ENCODE measurements at regions not wholly inside any gene's neighbourhood (a gene's known extent, or its start where the extent isn't known, plus 50 kb on each side); places are given as distances from the start of the nearest gene placed in this dataset.

DNA sequence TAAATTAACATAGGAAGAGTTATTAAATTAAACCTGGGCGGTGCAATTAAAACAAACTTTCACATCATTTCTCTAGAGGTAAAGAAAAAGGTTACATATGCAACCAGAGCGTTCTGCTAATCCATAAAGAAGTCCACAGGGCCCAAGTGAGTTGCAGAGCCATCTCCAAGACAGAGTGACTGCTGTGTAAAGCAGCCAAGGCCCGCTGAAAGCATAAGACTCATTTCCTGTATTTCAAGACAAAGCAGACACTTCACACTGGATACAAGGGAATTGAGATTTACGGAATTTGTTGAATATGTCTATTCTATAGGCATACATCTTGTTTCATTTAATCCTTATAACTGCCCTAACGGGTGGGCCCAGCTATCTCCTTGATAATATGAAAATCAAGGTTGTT, 422.8 kb downstream of the CBLN4 start:
- Histone ChIP-seq H3K27me3 (replicated peaks in 1 of 7) (no peaks in the 10 kb centered on the region), H3K4me1 (no peaks in the 10 kb centered on the region), H3K4me3 (no peak overlapping the region), H3K9me3 (no peaks in the 10 kb centered on the region), H3K27ac (no peak overlapping the region), H3K36me3 (no peaks in the 10 kb centered on the region)
- DNase-seq: no peak
- TF ChIP-seq POLR2AphosphoS5 (IDR thresholded peaks at IDR 0.05): no peak
- TF ChIP-seq, protein P1, sequence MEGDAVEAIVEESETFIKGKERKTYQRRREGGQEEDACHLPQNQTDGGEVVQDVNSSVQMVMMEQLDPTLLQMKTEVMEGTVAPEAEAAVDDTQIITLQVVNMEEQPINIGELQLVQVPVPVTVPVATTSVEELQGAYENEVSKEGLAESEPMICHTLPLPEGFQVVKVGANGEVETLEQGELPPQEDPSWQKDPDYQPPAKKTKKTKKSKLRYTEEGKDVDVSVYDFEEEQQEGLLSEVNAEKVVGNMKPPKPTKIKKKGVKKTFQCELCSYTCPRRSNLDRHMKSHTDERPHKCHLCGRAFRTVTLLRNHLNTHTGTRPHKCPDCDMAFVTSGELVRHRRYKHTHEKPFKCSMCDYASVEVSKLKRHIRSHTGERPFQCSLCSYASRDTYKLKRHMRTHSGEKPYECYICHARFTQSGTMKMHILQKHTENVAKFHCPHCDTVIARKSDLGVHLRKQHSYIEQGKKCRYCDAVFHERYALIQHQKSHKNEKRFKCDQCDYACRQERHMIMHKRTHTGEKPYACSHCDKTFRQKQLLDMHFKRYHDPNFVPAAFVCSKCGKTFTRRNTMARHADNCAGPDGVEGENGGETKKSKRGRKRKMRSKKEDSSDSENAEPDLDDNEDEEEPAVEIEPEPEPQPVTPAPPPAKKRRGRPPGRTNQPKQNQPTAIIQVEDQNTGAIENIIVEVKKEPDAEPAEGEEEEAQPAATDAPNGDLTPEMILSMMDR (IDR thresholded peaks at IDR 0.05 in 8 of 11, conservative IDR thresholded peaks at IDR 0.05 in 3 of 11): no peak
- intact Hi-C loops (cut with DNase I; ENCODE audit: low total_unique reads): no loop called here
- WGBS, 5 donors: 73 to 82% (median 75%) methylated on average over 5 of the region's 5 CpGs

DNA sequence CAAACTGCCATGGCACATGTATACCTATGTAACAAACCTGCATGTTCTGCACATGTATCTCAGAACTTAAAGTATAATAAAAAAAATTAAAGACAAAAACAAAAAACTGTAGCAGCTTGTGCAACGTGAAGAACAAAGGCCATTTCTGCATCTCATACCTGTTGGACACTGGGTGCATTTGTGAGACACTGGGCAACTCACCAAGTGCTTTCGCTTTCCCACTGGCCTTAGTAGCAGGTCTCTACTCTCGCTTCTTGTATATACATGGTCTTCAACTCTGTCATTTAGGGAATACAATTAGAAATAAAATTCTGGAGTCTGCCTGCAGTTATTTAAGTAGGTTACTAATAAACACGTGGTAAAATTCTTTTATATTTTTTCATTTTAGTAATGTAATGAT, 423.8 kb downstream of the CBLN4 start:
- Histone ChIP-seq H3K36me3 (no peaks in the 10 kb centered on the region), H3K4me3 (no peak overlapping the region), H3K27me3 (replicated peaks in 1 of 7) (no peaks in the 10 kb centered on the region), H3K27ac (no peak overlapping the region), H3K4me1 (no peaks in the 10 kb centered on the region), H3K9me3 (no peaks in the 10 kb centered on the region)
- no peak for DNase-seq
- 68 to 90% (median 83%) methylated on average over 4 of the region's 4 CpGs for WGBS, 5 donors
- no peak for TF ChIP-seq POLR2AphosphoS5 (IDR thresholded peaks at IDR 0.05)
- no peak for TF ChIP-seq POLR2A (IDR thresholded peaks at IDR 0.05)
- TF ChIP-seq, protein P1 (IDR thresholded peaks at IDR 0.05 in 8 of 11, conservative IDR thresholded peaks at IDR 0.05 in 3 of 11): no peak
- intact Hi-C loops (cut with DNase I; ENCODE audit: low total_unique reads): no loop called here

DNA sequence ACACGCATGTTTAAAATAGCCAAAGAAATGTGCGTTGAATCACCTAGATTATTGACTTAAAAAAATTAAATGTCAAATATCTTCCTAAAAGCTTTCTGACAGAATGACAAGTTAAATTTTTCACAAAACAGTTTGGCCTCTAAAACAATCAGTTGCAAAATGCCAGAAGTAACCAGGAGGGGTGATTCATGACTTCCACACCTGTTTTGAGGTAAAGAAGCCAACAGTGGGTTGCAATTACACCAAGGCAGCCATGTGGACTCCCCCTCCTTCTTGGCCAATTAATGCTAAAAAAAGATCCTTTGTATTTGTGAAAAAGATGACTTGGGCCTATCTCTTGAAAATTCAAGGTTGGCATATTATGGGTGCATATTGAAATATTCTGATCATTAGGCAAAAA, 424.8 kb downstream of the CBLN4 start:
- TF ChIP-seq POLR2A (IDR thresholded peaks at IDR 0.05): no peak
- TF ChIP-seq, protein P1 (IDR thresholded peaks at IDR 0.05 in 8 of 11, conservative IDR thresholded peaks at IDR 0.05 in 3 of 11): no peak
- no peak for TF ChIP-seq POLR2AphosphoS5 (IDR thresholded peaks at IDR 0.05)
- H3K27ac ChIP-seq: no peak overlapping the region
- H3K4me1 ChIP-seq: no peaks in the 10 kb centered on the region
- WGBS, 5 donors: 45 to 97% (median 71%) methylated on average over 2 of the region's 2 CpGs
- no peaks in the 10 kb centered on the region for H3K36me3 ChIP-seq
- intact Hi-C loops (cut with DNase I; ENCODE audit: low total_unique reads): no loop called here
- no peaks in the 10 kb centered on the region for H3K9me3 ChIP-seq
- H3K4me3 ChIP-seq: no peak overlapping the region
- DNase-seq: no peak
- H3K27me3 ChIP-seq (replicated peaks in 1 of 7): no peaks in the 10 kb centered on the region

DNA sequence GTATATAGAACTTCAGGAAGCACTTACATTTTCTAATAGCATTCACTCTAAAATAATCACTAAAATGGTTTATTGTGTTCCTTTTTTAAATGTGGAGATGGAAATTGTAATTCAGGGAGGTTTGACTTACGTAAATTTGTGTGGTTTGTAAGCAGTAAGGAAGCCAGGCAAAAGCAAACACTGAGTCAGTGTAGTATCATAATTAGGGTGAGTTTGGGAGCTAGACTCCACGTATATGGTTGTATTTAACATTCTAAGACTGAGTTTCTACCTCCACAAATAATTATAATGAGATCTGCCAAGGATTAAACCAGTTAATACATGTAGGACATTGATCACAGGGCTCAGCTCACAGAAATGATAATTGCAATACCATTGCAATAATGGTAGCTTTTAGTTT, 425.5 kb downstream of the CBLN4 start:
- H3K36me3 ChIP-seq: no peaks in the 10 kb centered on the region
- no peak for TF ChIP-seq POLR2AphosphoS5 (IDR thresholded peaks at IDR 0.05)
- no peak for TF ChIP-seq POLR2A (IDR thresholded peaks at IDR 0.05)
- TF ChIP-seq, protein P1 (IDR thresholded peaks at IDR 0.05 in 8 of 11, conservative IDR thresholded peaks at IDR 0.05 in 3 of 11): no peak
- no peaks in the 10 kb centered on the region for H3K4me1 ChIP-seq
- intact Hi-C loops (cut with DNase I; ENCODE audit: low total_unique reads): no loop called here
- H3K9me3 ChIP-seq: no peaks in the 10 kb centered on the region
- H3K27me3 ChIP-seq (replicated peaks in 1 of 7): no peaks in the 10 kb centered on the region
- no peak overlapping the region for H3K4me3 ChIP-seq
- H3K27ac ChIP-seq: no peak overlapping the region
- DNase-seq: no peak
- WGBS, 5 donors: 47 to 68% (median 62%) methylated on average over 2 of the region's 2 CpGs

Data from spleen (tissue), 11 donors.